Gastroesophageal sphincter (tissue), 2 donors: ENCODE measurements at regions not wholly inside any gene's neighbourhood (a gene's known extent, or its start where the extent isn't known, plus 50 kb on each side); places are given as distances from the start of the nearest gene placed in this dataset.

ENCODE experiments used
- EP300 ChIP-seq: sonication (generic); formaldehyde crosslinking; IDR thresholded peaks from one replicate; pipeline ENCODE4 v1.6.1; 2017; ENCODE audit warnings: antibody characterized with exemption, mild to moderate bottlenecking
- POLR2AphosphoS5 ChIP-seq: sonication (generic); formaldehyde crosslinking; IDR thresholded peaks from one replicate; pipeline ENCODE4 v1.6.1; 2017; ENCODE audit warnings: antibody characterized with exemption

DNA sequence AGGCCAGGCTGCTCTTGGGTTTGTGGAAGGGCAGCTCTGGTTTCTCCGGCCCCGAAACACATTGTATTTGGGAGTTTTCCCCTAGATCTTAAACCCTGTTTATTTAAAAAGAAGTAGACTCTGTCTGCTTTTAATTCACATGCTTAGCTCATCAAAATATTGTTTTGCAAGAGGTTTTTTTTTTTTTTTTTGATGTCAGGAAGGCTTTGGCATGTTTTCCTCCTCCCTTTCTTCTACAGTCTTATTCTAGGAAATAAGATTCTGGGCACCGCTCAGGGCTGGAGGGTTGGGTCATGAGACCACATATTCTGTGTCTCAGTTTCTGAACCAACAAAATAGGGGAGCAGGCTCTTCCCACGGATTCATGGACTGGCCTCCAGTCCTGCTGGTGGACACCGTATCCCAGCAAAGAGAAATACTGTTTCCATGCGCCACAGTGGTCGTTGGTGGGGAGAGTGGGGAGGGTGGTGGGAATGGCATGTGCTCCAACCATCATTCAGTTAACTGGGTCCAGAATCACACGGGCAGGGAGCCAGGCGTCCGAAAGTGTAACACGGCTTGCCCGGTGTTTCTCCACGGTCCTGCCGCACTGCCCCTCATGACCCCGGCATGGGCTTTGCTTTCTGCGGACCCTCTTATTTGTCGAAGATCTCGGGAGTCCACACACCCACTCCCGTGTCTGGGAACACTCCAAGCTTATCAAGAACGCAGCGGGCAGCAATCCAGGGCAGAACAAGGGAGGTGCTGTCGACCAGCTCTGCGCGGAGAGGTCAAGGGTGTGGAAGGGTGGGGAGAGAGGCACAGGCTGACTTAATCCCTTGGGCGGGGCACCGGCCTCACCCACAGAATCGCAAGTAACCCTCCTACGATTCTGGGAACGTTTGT is 176.7 kb downstream of the GLI2 start:
- peak; percentile 42 for TF ChIP-seq POLR2AphosphoS5
- TF ChIP-seq EP300, result no peak
